IPS-20b (cell line): ENCODE measurements at regions not wholly inside any gene's neighbourhood (a gene's known extent, or its start where the extent isn't known, plus 50 kb on each side); places are given as distances from the start of the nearest gene placed in this dataset.
"Not testable (repeated sequence)": the region's sequence is repeated elsewhere in the genome, so short reads cannot be mapped to it uniquely, and the experiment has no call there.

Experiments used
- H3K27ac ChIP-seq: one replicate; pipeline ENCODE4 v1.5.1; 2013; ENCODE audit warnings: low read length
- H3K27me3 ChIP-seq: 2 replicates; pipeline ENCODE4 v1.6.1; 2013; ENCODE audit warnings: mild to moderate bottlenecking, low read length, inconsistent platforms; ENCODE audit not compliant: insufficient read depth
- H3K36me3 ChIP-seq: 2 replicates; pipeline ENCODE4 v1.6.1; 2013; ENCODE audit warnings: low read depth, mild to moderate bottlenecking, inconsistent platforms, low read length, moderate library complexity; ENCODE audit not compliant: insufficient read depth
- H3K4me1 ChIP-seq: 2 replicates; pipeline ENCODE4 v1.6.1; 2013; ENCODE audit warnings: mild to moderate bottlenecking, control low read depth, inconsistent platforms, low read length, moderate library complexity; ENCODE audit not compliant: insufficient read depth
- H3K4me3 ChIP-seq: 2 replicates; pipeline ENCODE4 v1.5.1; 2013; ENCODE audit warnings: mild to moderate bottlenecking, low read length, inconsistent platforms
- H3K9ac ChIP-seq: 2 replicates; pipeline ENCODE4 v1.6.1; 2013; ENCODE audit warnings: low read depth, mild to moderate bottlenecking, inconsistent platforms, low read length, moderate library complexity
- H3K9me3 ChIP-seq: 2 replicates; pipeline ENCODE4 v1.6.1; 2013; ENCODE audit warnings: mild to moderate bottlenecking, low read depth, low read length, inconsistent platforms; ENCODE audit not compliant: insufficient read depth

DNA sequence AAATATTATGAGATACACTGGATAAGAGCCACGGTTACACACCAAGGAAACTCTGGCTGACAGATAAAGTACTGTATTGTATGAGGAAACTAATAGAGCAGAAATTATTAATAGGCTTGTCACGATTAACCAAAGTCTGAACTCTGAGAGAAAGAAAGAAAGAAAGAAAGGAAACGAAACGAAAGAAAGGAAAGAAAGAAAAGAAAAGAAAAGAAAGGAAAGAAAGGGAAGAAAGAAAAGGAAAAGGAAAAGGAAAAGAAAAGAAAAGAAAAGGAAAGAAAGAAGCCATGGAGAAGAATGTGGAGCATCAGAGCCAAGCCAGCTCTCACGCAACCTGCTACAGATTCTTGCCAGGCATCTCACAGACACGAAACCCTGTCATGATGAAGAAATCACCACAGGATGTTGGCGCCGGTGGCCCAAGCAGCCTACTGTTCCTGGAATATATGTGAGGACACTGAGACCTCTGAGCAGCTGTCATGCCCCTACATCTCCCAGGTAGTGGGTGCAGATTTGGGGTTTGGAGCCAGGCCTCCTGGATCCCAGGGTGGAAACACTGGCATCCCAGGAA is 187.4 kb upstream of the LRRC61 start:
- not testable (repeated sequence) for H3K36me3 ChIP-seq, H3K27me3 ChIP-seq, H3K27ac ChIP-seq, H3K9ac ChIP-seq, H3K4me3 ChIP-seq, H3K9me3 ChIP-seq, H3K4me1 ChIP-seq

DNA sequence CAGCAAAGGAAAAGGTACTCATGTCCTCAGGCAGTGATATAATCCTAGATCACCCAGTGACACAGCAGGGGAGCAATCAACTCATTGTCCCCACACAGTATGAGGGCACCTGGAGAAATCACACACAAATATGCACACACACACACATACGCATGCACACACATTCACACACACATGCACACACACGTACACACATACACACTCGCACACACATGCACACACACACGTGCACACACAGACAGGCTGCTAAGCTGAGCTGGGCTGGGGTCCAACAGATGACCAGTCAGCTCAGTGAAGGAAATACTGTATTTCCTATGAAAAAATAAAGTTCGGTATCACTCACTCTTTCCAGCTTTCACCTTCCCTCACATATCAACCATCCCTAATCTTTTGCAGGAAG is 183.3 kb upstream of the LRRC61 start:
- H3K27me3 ChIP-seq, H3K36me3 ChIP-seq, H3K4me1 ChIP-seq, H3K9ac ChIP-seq, H3K9me3 ChIP-seq, H3K4me3 ChIP-seq, H3K27ac ChIP-seq: not testable (repeated sequence)

DNA sequence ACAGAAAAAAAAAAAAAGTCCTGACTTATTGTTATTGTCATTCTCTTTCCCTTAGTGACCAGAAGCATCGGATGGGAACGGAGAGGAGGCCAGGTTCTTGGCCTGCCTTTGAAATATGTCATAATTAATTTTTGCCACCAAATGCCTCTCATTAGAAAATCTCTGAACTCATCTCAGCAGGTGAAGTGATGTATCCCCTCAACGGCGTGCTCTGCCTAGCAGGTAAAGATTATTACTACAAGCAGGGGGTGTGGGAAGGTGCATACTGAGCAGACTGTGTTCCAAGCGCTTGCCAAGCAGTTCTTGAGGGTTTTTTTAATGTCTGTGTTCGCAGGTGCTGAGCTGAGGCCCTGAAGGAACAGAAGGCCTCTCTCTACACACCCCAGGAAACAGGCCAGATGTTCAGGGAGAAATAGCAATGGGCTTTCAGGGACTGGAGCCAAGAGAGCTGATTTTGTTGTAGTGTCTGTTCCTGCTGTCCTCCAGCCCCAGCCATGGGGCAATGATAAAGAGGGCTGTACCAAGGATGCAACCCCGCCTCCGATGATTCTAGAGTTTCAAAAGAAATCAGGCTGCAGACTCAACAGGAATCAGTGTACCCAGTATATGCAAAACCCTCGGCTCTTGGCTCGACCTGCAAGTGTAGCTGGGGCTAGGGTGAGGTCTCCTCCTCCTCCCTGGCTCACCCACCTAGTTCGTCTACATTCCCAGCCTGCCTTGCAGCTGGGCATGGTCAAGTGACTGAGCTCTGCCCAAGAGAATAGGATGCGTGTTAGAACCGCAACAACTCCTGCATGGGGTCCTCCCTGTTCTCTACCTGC is 181.4 kb upstream of the LRRC61 start:
- not testable (repeated sequence) for H3K4me1 ChIP-seq, H3K4me3 ChIP-seq, H3K9ac ChIP-seq, H3K36me3 ChIP-seq, H3K27ac ChIP-seq, H3K9me3 ChIP-seq, H3K27me3 ChIP-seq

DNA sequence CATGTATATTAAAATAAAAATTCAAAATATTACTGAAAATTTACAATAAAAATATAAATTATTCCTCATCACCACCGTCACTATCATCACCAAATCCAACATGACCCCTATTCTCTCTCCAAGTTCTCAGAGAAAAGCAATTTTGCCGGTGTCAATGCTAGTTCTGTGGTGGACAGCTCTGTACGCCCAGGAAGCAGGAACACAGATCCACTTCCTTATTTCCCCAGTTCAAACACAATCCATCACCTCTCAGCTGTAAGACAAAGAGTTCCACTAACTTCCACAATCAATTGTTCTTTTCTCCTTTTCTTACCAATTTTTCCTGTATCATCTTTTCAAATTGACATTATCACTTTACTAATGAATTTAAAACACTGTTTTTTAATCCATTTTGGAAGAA is 177.0 kb upstream of the LRRC61 start:
- not testable (repeated sequence) for H3K9ac ChIP-seq, H3K4me1 ChIP-seq, H3K9me3 ChIP-seq, H3K4me3 ChIP-seq, H3K36me3 ChIP-seq, H3K27ac ChIP-seq, H3K27me3 ChIP-seq

DNA sequence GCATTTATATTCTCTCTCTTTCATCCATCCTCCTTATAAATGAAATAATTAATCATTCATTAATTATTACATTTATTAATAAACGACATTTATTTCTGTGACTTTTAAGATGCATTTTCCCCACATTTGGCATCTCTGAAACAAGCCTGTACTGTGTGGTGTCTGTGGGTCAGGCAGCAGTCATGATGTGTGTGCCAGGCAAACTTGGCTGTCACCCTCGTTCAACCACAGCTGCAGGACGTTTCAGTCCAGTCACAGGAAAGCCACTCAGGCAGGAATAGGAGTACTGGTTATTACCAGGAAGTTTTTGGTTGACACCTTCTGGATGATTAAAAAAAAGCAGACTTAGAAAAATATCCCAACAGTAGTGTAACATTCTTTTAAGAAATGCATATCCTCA is 175.6 kb upstream of the LRRC61 start:
- not testable (repeated sequence) for H3K27ac ChIP-seq, H3K9me3 ChIP-seq, H3K36me3 ChIP-seq, H3K9ac ChIP-seq, H3K27me3 ChIP-seq, H3K4me3 ChIP-seq, H3K4me1 ChIP-seq

DNA sequence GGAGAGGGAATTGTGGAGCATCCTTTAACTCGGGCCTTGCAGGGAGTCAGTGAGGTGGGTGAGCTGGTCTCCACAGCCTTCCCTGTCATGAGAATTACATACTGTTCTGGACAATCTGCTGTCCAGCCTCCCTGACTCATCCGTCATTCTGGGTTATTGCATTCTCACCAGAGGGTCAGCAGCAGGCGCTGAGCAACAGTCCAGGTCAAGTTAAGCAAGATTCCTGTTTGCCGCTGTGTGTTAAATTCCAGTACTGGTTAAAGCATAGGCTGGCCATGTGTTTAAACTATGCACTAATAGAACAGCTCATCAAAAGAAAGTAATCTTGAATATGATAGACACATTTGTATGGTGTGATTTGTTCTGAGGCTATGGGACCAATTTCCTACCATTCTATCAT is 167.1 kb upstream of the LRRC61 start:
- not testable (repeated sequence) for H3K9me3 ChIP-seq, H3K27me3 ChIP-seq, H3K9ac ChIP-seq, H3K27ac ChIP-seq, H3K36me3 ChIP-seq, H3K4me1 ChIP-seq, H3K4me3 ChIP-seq

DNA sequence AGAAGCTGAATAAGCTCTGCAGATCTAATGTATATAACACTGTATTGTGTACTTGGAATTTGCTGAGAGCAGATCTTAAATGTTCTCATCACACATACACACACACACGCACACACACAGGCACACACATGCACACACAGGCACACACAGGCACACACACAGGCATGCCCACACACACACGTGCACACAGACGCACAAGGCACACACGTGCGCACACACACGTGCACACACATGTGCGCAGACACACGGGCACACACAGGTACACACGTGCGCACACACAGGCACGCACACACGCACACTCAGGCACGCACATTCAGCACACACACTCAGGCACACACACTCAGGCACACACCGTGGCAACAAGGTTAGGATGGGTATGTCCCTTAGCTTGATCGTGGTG is 164.5 kb upstream of the LRRC61 start:
- H3K4me1 ChIP-seq: not testable (repeated sequence)

DNA sequence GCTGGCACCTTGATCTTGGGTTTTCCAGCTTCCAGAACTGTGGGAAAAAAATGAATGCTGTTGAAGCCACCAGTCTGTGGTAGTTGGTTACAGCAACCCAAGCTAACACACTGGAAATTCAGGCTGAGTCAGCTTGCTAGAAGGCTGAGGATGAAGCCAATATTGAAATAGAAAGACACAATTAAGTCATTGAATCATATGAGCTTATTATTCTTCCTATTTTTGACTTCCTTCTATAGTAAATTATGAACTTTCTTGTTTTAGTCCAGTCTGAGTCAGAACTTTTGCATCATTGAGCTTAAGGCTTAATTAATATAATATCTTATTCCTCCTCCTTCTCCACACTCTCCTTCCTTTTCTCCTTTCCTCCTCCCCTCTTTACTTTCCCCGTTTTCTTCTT is 153.6 kb upstream of the LRRC61 start:
- H3K9ac ChIP-seq, H3K36me3 ChIP-seq, H3K27ac ChIP-seq, H3K9me3 ChIP-seq, H3K4me1 ChIP-seq, H3K27me3 ChIP-seq, H3K4me3 ChIP-seq: not testable (repeated sequence)

More for the DNA sequence above, 164.5 kb upstream of the LRRC61 start:
- not testable (repeated sequence) for H3K4me3 ChIP-seq, H3K27me3 ChIP-seq, H3K36me3 ChIP-seq, H3K9me3 ChIP-seq, H3K9ac ChIP-seq, H3K27ac ChIP-seq

DNA sequence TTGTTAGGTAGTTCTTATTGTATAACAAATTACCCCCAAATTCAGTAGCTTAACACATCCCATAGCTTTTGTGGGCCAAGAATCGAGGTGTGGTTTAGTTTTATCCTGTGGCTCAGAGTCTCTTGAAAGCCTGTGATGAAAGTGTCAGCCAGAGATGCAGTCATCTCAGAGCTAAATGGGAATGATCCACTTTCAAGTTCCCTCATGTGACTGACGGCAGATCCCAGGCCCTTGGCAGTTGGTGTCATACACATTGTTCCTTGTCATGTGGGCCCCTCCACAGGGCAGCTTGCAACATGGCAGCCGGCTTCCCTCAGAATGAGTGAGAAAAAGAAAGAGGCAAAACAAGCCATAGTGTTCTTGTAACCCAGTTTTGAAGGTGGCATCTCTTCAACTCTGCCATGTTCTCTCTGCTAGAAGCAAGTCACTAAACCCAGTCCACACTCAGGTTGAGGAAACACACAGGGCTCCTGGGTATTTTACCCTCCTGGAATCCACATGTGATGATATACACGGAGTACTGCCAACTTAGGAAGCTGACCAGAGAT is 153.1 kb upstream of the LRRC61 start:
- H3K27me3 ChIP-seq, H3K36me3 ChIP-seq, H3K9ac ChIP-seq, H3K27ac ChIP-seq, H3K4me1 ChIP-seq, H3K4me3 ChIP-seq, H3K9me3 ChIP-seq: not testable (repeated sequence)

DNA sequence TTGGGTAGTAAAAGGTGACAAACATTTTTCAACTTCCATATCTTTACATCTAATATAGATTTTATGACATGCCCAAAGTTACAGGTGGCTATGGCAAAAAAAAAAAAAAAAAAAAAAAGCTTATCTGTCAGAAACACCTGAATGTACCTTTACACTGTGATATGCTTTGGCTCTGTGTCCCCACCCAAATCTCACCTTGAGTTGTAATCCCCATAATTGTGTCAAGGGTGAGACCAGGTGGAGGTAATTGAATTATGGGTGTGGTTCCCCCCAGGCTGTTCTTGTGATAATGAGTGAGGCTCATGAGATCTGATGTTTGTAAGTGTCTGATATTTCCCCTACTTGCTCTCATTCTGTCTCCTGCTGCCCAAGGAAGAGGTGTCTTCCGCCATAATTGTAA is 139.6 kb upstream of the LRRC61 start:
- not testable (repeated sequence) for H3K4me3 ChIP-seq, H3K4me1 ChIP-seq, H3K27ac ChIP-seq, H3K36me3 ChIP-seq, H3K27me3 ChIP-seq, H3K9ac ChIP-seq, H3K9me3 ChIP-seq

DNA sequence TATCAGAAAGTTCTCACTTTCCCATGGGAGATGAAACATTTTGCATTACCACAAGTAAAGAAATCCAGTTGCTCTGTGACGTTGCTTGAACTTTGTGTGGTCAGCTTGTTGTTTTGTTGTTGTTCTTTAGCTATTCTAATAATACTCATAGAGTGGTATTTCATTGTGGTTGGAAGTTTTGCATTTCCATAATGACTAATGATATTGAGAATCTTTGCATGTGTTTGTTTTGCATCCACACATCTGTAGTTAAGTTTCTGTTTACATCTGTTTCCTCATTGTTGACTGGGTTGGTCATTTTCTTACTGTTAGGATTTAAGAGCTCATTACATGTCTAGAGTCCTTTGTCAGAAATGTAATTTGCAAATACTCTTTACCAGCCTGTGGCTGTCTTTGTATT is 133.2 kb upstream of the LRRC61 start:
- H3K9me3 ChIP-seq, H3K36me3 ChIP-seq, H3K4me1 ChIP-seq, H3K4me3 ChIP-seq, H3K9ac ChIP-seq, H3K27ac ChIP-seq, H3K27me3 ChIP-seq: not testable (repeated sequence)

DNA sequence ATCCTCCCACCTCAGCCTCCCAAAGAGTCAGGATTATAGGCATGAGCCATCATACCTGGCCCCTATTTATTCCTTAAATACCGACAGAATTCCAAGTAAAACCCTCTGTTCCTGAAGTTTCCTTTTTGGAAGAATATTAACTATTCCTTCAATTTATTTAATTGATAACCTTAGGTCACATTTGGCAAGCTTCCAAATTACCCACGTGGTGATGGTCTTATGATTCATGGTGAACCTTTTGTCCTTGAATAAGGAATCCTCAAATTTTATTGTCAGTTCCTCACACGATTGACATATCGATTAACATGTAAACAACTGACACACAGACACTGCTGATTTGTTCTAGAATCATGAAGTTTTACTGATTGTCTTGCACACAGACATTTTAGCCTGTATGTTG is 130.6 kb upstream of the LRRC61 start:
- not testable (repeated sequence) for H3K9ac ChIP-seq, H3K27ac ChIP-seq, H3K4me3 ChIP-seq, H3K4me1 ChIP-seq, H3K27me3 ChIP-seq, H3K9me3 ChIP-seq, H3K36me3 ChIP-seq
